GM19455 (cell line): ENCODE measurements at regions not wholly inside any gene's neighbourhood (a gene's known extent, or its start where the extent isn't known, plus 50 kb on each side); places are given as distances from the start of the nearest gene placed in this dataset.
"Not testable (repeated sequence)": the region's sequence is repeated elsewhere in the genome, so short reads cannot be mapped to it uniquely, and the experiment has no call there.

Experiments used
- ATAC-seq: cut with Tn5 transposase; IDR thresholded peaks from one replicate; pipeline ENCODE4 v1.9.1; 2021; ENCODE audit not compliant: unreplicated experiment

DNA sequence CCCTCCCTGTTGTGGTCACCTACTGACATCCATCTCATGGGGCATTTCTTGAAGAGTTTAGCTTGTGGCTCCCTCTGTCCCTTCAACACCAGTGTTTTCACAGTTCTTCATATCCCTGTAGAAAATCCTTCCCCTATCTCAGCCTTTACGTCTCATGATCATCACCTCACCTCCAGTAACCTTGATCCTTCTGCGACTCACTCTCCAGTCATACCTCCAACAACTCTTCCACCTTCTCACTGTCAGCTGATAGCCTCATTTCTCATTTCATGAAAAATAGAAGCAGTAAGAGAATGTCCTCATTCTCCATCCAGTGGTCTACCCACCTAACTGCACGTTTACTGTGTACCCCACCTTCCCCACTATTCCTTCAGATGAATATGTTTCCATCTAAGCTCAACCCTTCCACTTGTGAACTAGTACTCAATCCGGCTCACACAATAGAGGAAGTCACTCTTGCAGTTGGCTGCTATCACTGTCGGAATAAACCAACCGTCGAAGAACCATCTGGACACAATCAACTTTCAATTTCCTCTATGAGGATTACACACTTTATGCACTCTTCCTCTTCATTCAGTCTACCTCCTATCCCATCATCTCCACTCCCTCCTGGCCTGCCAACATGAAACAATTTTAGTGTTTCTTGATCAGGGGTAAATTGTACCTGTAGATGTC is 256.0 kb downstream of the AHR start:
- no peak for ATAC-seq

DNA sequence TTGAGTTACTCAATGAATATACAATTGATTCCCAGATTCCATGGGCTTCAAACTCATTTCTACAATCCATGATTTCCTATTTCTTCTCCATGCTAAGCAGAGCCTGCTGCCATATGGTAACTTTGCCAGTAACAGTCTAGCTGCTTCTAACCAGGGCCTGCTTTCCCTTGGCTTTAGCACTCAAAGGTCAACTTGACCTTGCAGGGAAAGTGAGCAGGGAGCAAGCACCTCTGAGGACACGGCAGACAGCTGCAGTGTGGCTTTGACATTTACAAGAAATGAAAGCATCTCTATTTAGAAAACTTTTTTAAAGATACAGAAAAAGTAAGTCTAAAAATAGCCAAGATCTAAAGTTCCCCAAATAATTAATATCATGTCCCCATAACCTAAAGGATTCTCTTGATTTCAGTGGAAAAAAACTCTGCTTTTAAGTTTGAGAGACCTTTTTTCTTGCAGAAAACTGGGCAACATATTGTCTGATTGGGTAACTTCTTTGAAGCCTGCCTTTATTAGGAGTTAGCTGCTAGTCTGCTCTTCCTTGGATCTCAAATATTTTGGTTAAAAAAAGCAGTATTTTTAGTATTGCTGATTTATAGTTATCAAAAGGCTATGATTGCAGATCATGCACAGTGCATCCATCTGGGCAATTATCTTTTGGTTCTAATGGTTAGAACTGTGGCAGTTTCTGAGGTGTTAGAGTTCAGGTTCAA is 257.9 kb downstream of the AHR start:
- no peak for ATAC-seq

- ATAC-seq = no peak
These were observed 258.8 kb downstream of the AHR start for GRCh38 chr7:17557251-17557671.

- ATAC-seq = no peak
These were observed 259.7 kb downstream of the AHR start for GRCh38 chr7:17558135-17558534.

DNA sequence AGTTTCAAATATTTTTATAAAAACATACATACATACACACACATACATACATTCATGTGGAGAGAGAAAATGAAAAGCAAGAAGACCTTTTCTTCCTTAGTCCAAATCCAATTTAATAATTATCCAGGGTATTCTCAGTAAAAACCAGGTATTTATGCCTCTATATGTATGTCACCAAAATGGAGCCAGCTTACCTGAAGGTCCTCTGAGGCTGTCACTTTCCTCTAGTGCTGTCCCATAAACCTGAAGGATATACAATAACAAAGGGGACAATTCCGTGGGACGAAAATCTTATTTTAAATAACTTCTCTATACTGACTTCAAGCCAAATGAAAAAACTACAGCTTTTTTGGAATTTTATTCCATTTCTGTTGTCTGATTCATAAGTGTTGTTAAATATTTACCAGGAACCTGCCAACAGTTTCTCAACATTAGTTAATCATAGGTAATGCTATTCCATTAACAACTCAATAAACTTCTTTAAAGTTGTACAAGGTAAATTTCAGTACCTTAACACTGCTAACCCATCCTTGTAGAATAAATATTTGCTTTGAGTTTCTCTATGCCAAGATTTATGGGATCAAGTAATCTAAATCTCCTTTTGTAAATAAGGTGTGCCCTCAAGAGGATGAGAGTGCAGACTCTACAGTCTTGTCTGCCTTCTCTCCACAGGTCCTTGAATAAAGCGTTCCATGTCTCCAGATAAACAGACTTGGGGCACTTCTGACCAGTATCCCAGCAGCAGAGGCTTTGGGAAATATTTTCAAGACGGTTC is 260.3 kb downstream of the AHR start:
- no peak for ATAC-seq

DNA sequence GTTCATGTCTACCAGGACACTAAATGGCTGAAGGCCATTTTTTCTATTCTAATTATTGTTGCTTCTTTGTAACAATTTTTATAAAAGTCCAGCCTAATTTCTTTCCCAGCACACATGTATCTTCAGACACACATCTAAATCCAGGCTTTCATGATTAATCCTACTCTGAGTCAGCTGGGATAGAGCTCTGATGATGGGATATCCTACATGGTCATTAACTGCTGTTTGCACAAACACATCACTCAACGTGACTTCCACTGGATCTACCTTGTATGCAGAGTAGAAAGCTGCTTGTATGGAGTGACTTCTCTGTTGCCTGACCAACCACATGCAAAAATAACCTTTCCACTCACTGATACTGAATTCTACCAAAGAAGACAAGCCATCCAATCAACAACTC is 260.9 kb downstream of the AHR start:
- ATAC-seq = no peak

GRCh38 chr7:17560516-17560915 is 262.1 kb downstream of the AHR start:
- no peak for ATAC-seq

DNA sequence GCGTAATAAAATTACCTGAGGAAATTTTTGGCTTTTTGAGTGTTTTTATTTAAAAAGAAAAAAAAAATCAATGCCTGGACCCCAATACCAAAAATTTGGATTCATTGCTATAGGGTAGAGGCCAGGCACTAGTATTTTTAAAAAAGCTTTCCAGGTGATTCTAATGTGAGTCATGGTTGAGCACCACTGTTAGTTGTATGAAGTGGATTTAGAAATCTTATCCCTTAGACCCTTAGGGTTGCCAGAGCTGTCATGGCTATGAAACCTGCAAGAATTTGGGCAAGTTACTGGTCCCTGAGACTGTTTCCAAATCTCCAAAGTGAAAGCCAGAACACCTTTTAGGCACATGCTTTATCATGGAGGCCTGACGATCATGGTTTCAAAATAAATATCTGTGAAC is 262.5 kb downstream of the AHR start:
- no peak for ATAC-seq

GRCh38 chr7:17564678-17565212 is 266.3 kb downstream of the AHR start:
- no peak for ATAC-seq

GRCh38 chr7:17580141-17580540 is 281.7 kb downstream of the AHR start:
- ATAC-seq = no peak

GRCh38 chr7:17580856-17581255 is 282.4 kb downstream of the AHR start:
- ATAC-seq = no peak

- ATAC-seq = no peak
These were observed 282.8 kb downstream of the AHR start for GRCh38 chr7:17581301-17581700.

- ATAC-seq = not testable (repeated sequence)
These were observed 284.2 kb downstream of the AHR start for GRCh38 chr7:17582696-17583095.

- no peak for ATAC-seq
These were observed 285.3 kb downstream of the AHR start for GRCh38 chr7:17583786-17584185.

DNA sequence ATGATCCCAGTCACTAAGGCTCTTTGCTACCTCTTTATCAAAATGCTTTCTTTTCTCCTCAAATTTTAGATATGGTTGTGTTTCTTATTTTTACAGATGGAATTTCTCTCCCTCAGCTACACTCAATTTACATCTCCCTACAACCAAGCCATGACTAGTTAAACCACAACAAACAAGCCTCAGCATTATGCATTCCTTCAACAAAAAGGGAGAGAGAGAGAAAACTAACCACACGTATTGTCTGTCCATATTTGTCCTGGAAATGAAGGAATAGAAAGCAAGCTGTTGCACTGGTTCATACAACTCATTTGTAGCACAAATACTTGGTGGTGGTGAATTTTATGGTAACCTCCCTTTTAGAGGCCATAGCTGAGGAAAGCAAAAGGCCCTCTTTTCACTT is 286.4 kb downstream of the AHR start:
- no peak for ATAC-seq

GRCh38 chr7:17586711-17587110 is 288.3 kb downstream of the AHR start:
- ATAC-seq = no peak

DNA sequence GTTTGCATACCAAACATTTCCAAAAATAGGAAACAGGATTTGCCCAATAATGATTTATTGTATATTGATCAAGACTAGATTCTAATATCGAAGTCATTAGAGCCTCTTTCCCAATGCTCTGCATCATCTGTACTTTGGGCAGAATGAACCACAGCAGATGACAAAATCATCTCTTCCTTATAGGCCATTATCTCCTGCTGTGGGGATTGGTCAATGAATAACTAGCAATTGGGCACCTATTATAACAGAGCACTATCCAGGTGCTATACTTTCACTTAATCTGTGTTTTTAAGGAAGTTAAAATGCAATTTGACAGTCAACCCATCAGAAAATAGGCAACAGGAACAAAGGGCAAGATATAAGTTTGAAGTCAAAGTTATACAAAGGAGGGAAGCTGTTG is 290.3 kb downstream of the AHR start:
- no peak for ATAC-seq

DNA sequence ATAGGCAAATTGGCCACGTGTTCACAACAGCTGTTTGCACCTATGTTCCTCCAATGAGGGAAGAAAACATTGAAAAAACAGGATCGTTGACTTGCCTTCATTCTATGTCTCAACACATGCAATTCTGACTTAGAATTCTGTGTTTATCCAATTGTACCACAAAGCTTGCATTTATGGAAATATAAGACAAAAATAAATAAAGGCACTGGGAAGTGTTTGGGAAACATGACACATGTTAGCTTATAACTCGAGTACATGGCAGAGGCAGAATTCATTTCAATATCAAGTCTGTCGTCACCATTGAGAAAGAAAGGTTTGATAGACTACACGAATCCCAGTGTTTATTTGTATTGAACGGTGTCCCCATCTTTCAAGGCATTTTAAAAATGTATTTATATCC is 291.2 kb downstream of the AHR start:
- no peak for ATAC-seq

GRCh38 chr7:17590221-17590620 is 291.8 kb downstream of the AHR start:
- ATAC-seq = no peak

DNA sequence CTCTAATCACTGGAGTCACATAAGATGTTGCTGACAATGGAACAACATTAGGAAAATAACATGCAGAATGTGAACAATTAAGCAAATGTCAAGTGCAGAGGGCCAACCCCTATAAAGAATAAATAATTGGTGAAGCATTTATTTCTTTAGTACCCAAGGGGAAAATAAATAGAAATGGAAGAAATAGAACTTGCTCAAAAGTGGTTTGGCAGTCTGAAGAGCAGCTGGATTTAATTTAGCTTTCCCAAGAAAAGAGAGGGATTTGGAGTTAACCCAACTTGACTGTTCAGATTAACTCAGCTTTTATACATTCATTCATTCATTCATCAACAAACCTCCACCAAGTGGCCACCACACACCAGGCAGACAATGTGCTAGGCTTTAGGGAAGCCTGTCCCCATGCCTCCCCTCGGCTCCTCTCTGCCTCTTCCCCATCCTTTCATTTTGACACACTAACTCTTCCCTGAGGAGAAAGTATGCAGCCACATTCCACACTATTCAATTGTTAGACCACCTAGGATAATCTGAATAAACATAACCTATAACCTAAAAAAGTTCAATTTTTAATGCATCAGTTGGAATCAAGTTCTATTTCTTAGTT is 295.5 kb downstream of the AHR start:
- no peak for ATAC-seq

DNA sequence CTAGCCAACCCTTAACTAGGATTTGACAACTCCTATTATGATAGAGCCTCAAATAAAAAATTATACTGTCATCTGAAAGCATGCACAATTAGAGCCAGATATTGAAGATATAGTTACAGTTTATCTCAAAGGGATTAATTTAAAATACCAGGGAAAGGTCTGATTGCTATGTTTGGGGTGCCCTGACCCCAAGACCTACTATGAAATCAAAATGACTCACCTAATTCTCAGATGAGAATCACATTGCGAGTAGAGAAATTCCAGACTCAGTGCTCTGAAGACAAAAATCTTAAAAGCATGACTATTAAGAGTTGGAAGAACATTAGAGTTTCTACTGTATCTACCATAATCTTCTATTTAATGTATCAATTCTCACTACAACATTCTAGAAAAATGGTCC is 297.1 kb downstream of the AHR start:
- no peak for ATAC-seq
